GM19043 (cell line): ENCODE measurements at regions not wholly inside any gene's neighbourhood (a gene's known extent, or its start where the extent isn't known, plus 50 kb on each side); places are given as distances from the start of the nearest gene placed in this dataset.

Experiments
- ATAC-seq: cut with Tn5 transposase; IDR thresholded peaks from one replicate; pipeline ENCODE4 v1.9.1; 2021; ENCODE audit warnings: low read depth; ENCODE audit not compliant: unreplicated experiment

DNA sequence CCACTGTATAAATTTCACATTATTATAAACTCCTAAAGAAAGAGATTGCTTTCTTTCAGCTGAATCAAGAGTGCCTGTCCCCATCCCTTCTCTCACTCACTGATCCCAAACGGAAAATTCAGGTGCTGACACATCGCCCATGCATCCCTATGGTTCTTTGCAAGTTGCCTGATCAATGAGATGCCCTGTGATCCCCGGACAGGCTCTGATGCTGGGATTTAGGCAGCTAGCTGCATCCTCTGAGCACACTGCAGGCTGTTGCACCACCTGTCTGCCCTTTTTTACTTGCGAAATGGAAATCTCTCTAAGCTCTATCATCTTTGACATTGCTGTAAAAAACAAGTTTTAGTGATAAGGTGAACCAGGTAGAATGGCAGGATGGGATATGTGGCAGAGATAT lies 456.5 kb downstream of the GATA3 start:
- no peak for ATAC-seq

DNA sequence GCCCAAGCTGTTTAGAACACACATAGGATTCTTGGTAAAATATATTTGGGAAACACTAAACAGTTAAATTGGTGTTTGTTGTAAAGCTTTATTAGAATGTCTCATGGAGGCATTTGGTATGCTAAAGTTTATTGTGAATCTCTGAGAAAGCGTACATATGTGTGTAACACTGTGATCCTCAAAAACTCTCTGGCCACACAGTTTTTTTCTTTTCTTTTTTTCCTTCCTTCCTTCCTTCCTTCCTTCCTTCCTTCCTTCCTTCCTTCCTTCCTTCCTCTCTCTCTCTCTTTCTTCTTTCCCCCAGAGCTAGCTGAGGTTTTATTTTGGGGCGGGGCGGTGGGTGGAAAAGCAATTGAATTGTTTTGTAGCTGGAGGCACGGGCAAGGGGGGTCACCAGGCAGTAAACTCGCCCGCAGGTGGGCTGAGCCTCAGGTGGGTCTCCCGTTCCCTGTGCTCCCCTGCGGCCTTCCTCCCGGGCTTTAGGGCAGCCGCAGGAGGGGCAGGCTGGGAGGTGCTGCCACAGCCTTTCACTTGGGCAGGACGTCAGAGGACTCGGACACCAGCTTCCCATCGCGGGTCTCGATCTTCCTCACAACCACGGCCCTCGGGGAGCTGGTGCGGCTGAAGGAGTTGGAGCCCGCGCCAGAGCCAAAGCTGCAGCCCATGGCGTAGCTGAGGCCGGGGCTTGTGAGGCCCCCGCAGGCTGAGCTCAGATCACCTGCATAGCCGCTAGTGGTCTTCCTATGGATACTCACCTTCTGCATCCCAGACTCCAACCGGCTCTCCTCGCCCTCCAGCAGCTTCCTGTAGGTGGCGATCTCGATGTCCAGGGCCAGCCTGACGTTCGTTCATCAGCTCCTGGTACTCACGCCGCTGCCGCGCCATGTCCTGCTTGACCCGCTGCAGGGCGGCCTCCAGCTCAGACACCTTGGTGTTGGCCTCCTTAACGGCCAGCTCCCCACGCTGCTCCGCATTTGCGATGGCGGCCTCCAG lies 459.0 kb downstream of the GATA3 start:
- no peak for ATAC-seq

DNA sequence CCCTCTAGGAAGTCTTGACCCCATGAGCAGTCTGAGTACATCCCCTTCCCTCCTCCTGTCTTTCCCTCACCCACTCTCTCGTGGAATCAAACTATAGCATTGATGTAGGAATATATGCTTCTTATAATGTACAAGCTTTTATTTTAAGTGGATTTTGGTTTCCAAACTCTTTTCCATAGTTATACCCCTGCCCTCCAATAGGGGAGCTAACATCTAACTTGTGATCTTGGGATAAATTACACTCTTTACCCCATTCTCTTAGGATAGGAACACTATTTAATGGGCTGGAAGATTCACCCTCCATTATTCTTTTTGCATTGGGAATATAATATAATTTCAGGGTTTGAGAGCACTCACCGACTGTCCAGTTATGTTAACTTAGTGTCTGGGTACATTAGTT lies 465.9 kb downstream of the GATA3 start:
- ATAC-seq: no peak

DNA sequence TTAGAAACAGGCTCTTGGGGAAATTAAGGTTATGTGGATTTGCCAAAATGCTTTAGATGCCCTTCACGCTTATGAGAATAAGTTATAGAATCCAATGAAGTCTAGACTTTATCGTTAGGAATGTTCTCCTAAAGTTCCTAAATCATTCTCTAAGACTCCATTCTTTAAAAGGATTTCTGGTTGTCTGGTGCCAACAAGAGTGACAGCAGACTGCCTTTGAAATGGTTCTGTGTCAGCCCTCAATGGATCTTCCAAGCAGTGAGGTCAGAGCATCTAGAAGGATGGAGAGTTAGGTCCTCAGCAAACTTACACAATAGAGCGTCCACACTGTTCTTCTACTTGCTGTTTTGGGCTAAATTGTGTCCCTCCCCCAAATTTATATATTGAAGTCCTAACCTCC lies 473.3 kb downstream of the GATA3 start:
- no peak for ATAC-seq

DNA sequence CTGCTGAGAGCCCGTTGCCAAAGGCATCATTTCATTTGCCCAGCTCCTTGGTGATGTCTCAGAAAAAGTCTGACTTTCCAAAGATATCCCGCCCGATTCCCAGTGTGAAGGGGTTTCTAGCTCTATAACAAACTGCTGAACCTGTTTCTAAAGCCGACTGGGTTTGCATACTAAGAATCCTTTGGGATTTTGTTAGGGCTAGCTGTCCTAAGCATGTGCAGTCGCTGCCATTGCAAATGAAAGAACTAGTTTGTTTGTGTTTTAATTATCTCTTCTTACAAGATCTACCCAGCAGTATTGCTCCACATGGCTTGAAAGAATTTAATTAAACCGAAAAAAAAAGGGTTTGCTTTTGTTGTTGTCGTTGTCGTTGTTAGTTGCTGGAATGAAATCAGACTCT lies 476.6 kb downstream of the GATA3 start:
- no peak for ATAC-seq

DNA sequence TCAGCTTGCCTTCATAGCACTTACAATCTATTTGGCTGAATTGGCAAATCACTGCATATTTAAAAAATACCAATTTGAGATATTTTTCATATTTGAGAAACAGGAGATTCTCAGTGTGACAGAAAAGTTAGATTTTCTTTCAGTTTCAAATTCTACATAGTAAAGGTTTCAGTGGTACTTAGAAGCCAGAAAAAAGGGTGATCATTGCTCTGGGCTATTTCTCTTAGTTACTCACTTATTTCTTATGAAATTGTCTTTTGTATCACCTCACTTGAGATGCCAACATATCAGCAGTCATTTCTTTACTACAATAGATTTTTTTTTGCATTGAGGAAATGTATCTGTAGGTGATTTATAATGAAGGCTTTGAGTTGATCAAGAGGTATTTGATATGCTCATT lies 478.2 kb downstream of the GATA3 start:
- ATAC-seq: no peak

DNA sequence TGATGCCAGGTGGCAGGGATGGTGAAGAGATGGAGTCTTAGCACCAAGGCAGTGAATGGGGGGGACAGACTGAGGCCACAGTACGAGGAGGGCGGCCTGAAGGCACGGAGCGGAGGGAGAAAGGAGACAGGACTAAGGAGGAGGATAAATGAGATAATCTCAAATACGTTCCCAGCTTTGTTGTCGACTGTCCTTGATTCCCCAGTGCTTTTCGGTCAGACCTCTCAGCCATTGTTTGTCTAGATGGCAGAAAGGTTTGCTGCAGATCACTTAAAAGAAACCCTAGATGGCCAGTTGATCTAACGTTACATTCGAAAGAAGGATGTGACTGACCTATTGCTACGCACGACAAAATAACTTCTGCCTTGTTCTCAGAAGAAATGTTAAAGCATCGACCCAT lies 479.0 kb downstream of the GATA3 start:
- no peak for ATAC-seq

DNA sequence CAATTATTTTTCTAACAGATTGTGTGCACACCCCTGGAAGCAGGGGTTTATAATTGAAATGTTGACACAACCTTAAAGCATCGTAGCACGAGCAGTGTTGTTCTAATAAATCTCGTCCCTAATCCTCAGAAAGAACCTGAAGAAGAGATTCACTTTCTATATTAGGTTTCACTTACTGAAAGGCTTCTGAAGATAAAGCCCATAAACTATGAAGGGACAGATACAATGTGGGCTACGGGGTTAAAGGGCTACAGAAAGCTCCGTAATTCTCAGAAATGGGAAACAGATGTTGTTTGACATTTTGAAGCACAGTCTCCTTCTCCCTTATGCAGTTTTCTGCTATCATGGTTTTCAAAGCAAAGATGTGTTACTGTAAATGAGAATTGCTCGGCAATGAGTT lies 479.6 kb downstream of the GATA3 start:
- no peak for ATAC-seq

DNA sequence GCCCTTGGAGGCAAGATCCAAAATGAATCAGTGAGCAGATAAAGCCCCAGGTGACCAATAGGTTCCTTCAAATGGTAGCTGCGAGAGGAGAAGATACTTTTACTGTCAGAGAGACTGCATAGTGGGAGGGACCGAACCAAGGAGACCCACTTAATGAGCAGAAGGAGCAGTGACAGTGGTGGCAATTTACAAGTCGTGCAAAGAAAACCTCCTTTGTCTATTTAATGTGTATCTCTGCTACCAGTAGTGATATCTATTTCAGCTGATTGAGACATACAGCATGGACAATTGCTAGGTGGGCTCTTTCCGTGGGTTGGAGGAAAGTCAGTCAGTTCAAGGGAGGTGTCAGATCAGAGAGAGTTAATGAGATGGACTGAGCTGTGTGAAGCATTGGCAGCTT lies 480.4 kb downstream of the GATA3 start:
- no peak for ATAC-seq

DNA sequence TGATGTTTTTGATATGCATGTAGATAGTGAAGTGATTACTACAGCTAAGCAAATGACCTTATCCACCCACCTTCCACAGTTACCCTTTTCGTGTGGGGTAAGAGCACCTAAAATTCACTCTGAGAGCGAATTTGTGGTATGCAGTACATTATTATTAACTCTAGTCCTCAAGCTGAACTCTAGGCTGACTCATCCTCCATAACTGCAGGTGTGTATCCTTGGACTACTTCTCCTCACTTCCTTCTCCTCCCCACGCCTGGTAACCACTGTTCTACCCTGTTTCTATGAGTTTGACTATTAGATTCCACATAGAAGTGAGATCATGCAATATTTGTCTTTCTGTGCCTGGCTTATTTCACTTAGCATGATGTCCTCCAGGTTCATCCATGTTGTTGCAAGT lies 484.6 kb downstream of the GATA3 start:
- no peak for ATAC-seq

DNA sequence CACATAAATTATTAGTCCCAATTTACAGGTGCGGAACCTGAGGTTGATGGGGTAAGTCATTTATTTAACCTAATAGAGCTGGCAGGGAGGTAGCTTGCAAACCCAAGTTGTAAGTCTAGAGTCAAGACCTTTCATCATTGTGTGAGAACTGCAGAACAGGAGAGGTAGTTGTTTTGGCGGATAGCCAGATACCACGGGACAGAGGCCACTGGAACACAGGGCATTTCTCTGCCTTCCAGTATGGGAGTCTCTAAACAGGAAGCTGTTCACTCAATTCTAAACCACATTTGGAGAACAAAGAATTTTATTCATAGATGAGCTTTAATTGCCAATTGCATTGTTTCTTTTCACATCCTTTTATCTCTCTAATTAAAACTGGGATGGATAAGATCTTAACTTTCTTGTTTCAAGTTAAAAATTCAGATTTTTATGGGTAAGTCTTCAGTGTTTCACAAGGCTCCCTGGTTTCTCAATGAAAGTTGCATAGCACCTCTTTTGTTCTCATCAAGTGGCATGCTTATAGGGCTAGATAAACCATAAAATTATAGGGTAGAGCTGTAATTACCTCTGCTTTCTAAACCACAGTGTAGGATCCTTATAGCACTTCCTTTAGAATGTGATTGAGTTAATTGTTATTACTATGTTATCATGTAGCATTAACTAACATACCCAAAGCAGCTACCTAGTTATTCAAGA lies 489.0 kb downstream of the GATA3 start:
- no peak for ATAC-seq

DNA sequence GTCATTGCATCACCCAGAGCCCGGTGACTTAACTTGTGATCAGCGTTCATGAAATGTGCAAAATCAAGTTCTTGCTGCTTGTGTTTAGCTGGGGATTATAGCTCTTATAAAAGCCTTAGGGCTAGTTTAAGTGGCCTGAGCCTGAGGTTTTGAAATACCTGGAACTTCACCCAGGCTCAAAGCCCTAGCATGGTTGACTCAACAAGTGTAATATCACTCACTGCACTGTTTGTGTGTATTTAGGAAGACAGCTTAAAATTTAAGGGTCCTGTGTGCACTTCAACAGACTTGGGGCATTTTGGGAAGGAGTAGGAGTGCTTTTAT lies 489.5 kb downstream of the GATA3 start:
- no peak for ATAC-seq

DNA sequence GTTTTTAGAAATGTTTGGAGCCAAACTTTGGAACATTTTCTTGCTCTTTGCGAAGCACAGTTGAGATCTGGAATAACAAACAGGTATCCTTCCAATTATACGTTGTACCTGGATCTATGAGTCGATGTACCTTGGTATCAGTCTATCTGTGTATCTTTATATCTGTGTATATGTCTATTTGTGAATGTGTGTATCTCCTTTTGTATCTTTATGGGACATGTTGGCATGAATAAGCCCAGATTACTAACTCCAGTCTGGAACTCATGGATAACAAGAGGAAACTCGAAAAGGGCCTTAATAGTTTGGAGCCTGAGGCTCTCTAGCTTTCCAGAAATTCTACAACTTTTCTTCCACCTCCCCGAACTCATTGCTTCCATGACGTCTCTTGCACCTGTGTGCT lies 490.0 kb downstream of the GATA3 start:
- no peak for ATAC-seq

DNA sequence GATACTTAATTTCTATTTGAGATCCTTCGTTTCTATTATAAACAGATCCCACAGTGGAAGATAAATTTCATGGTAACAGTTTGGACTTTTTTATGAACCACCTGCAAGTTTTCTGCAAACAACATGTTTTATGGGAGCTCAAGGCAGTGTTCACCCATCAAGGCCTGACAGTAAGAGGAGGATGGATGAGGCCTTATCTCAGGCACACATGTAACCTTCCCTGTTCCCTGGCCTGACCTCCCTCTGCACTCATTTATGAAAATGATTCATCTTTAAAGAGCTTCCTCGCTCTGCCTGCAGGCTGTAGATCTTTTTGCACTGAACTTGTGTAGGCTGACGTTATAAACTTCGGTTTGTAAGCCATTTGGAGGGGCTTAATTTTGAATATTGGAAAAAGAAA lies 500.1 kb downstream of the GATA3 start:
- ATAC-seq: no peak

DNA sequence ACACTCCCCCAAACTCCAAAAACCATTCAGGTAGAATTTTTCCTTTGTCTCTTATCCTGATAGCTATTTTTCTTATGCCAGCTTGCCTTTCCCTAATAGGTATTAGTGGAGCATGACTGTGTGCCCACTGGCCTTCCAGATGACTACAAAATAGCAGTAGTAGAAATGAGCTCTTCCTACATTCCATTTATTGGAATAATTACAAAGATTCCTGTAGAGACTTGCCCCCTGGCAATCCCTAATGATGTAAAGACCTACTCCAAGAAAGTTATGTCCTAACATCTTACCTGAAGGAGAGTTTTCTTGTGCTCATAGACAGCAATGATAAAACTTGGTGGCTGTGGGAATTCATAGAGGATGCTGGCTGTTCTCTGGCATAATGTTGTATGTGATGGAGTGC lies 501.8 kb downstream of the GATA3 start:
- ATAC-seq: no peak

DNA sequence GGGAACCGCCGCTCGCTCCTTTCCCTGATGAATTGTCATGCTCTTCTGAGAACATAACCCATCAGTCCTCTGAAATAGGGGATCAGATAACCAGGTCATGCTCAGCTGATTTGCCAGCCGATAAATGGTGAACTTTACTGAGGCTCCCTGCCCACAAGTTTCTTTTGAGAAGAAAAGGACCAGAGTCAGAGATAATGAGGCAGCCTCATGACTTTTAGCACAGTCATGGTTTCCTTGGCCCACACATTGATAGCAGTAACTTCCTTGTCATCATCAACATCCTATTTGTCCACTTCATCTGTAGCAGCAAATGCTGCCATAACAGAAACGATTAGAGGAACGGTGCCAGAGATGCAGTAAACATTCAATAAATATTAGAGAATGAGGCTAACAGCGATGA lies 509.0 kb downstream of the GATA3 start:
- ATAC-seq: no peak

DNA sequence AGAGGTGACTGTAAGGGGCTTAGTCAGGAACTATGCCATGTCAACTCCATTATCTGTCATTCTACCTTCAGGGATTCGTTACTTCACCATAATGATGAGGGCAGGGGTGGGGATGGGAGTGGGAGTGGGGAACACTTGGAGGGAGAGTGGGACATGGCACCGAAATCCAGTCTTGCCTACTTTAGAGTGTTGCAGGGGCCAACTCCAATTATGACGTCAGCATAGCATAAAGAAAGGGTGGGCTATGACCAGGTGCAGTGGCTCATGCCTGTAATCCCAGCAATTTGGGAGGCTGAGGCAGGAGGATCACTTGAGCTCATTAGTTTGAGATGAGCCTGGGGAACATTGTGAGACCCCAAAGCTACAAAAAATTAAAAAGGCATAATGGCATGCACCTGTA lies 512.2 kb downstream of the GATA3 start:
- ATAC-seq: no peak

DNA sequence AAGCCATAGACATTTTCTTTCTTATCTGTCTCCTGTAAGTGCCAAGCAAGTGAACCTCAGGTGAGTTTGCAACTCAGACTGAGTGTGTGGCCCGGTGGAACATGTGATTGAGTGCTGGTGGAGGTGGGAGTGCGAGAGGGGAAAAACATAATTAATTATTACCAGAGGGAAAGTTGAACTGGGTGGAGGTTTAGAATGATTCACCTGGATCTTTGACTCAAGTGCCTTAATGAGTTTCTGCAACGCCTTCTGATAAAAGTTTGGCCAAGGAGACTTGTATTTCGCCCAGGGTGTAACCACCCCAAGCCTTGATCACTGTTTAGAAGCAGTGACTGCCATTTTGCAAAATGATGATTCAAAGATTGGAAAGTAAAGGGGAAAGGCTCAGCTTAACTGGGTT lies 513.9 kb downstream of the GATA3 start:
- no peak for ATAC-seq

DNA sequence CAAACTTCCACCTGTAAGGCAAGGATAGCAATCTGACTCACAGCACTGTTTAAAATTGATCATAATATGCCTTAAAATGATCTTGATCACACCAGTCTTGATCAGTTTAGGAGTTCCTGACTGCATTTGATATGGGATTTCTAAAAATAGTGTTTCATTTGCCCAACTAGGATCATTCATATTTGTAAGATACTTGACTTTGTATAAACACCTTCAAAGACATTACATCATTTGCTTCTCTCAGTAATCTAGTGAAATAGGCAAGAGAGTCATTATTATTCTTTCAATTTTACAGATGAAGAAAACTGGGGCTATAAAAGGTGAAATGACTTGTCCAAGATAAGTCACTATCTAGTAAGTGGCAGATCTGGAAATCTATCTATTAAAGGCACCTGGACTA lies 521.1 kb downstream of the GATA3 start:
- ATAC-seq: no peak

DNA sequence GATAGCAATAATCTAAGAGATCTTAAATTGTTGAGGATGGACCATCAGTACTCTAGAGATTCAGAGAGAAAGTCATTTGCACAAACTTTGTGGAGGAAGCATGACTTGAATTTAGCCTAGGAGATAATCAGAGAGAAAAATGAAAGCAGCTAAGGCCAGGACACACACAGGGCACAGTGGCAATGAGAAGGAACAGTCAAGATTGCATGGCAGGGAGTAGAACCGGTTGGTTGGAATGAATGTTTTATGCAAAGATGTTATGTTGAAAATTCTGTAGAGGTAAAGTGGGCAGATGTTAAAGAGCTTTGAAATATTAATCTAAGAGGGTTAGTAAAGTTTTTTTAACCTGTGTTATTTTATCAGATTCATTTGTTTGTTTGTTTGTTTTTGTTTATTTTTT lies 521.8 kb downstream of the GATA3 start:
- ATAC-seq: no peak

DNA sequence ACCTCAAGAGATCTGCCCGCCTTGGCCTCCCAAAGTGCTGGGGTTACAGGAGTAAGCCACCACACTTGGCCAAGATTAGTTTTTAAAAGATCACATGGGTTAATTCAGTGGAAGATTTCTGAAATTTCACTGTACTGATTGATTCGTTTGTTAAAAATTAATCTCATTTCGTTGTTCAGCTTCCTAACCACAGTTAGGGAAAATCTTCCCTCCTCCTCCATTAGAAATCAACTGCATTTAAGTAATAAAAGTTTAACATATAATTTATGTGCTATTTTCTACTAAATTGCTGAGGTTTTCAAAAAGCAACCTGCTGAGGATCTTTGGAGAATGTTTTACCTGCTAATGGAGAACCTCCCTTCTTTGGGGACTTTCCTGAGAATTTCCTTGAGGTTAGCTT lies 522.4 kb downstream of the GATA3 start:
- ATAC-seq: no peak

DNA sequence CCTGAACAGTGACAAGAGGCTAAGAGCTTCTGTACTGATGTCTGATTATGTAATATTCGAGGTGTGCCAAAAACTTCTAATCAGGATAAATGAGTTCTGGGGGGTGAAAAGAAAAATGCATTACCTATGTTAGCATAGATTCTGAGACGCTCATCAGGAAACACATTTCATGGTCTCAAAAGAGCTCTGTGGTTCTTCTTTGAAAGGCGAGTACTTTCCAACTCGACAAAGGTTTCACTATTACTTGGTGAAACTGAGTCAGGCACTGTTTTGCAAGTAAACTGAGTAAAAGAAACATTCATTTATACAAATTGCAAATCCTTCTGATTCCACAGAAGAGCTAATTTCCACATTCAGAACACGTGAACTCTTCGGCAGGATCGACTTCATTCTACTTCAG lies 523.2 kb downstream of the GATA3 start:
- no peak for ATAC-seq
